Keratinocyte (primary cell): ENCODE measurements at regions not wholly inside any gene's neighbourhood (a gene's known extent, or its start where the extent isn't known, plus 50 kb on each side); places are given as distances from the start of the nearest gene placed in this dataset.

Experiments
- DNase-seq: peaks from one replicate; pipeline ENCODE4 v3.0.0-alpha.2; 2011; ENCODE audit warnings: low read depth, missing footprints, low spot score
- FAIRE-seq: peaks from 2 replicates; lab custom pipeline; 2011; peaks lifted over from hg19 to GRCh38; lab: Jason Lieb, UNC
- H2AFZ ChIP-seq: 2 replicates; pipeline ENCODE4 v1.6.0; 2012; ENCODE audit warnings: low read length, control low read depth, inconsistent platforms; ENCODE audit not compliant: control insufficient read depth
- H3K27ac ChIP-seq: 2 replicates; pipeline ENCODE4 v1.5.1; 2011; ENCODE audit warnings: low read length; ENCODE audit not compliant: control insufficient read depth, insufficient read depth
- H3K27me3 ChIP-seq: 3 replicates; pipeline ENCODE4 v1.6.0; 2011; ENCODE audit warnings: low read length; ENCODE audit not compliant: control insufficient read depth, insufficient read depth; ENCODE audit errors: extremely low read depth
- H3K36me3 ChIP-seq, 2 experiments: 2 replicates in 1 of 2; 3 replicates in 1 of 2; pipeline ENCODE4 v1.5.1; 2011; ENCODE audit warnings: low read length in 2 of 2, mild to moderate bottlenecking in 1 of 2; ENCODE audit not compliant: control insufficient read depth in 2 of 2, insufficient read depth in 2 of 2; ENCODE audit errors: extremely low read depth in 1 of 2
- H3K4me1 ChIP-seq: 3 replicates; pipeline ENCODE4 v1.5.1; 2011; ENCODE audit warnings: low read length; ENCODE audit not compliant: control insufficient read depth, insufficient read depth; ENCODE audit errors: extremely low read depth
- H3K4me2 ChIP-seq: 3 replicates; pipeline ENCODE4 v1.6.0; 2011; ENCODE audit warnings: low read depth, low read length; ENCODE audit not compliant: control insufficient read depth, insufficient read depth; ENCODE audit errors: extremely low read depth
- H3K4me3 ChIP-seq, 3 experiments: fragments of 200-600 bp in 1 of 3; sonication (generic) in 1 of 3; 2 replicates in 2 of 3; 3 replicates in 1 of 3; pipeline ENCODE4 v1.5.1; 2011 to 2016; ENCODE audit warnings: low read length in 3 of 3, mild to moderate bottlenecking in 3 of 3, control low read depth in 2 of 3, inconsistent platforms in 1 of 3, low read depth in 1 of 3, mixed read lengths in 1 of 3, mixed run types in 1 of 3, moderate library complexity in 1 of 3; ENCODE audit not compliant: control insufficient read depth in 2 of 3, insufficient read depth in 2 of 3; ENCODE audit errors: extremely low read depth in 1 of 3
- H3K79me2 ChIP-seq: 2 replicates; pipeline ENCODE4 v1.6.0; 2012; ENCODE audit warnings: low read length; ENCODE audit not compliant: control insufficient read depth, insufficient read depth
- H3K9ac ChIP-seq: 3 replicates; pipeline ENCODE4 v1.6.0; 2011; ENCODE audit warnings: low read length; ENCODE audit not compliant: control insufficient read depth, insufficient read depth; ENCODE audit errors: extremely low read depth
- H3K9me1 ChIP-seq: 3 replicates; pipeline ENCODE4 v1.6.0; 2011; ENCODE audit warnings: low read length; ENCODE audit not compliant: control insufficient read depth, insufficient read depth; ENCODE audit errors: extremely low read depth
- H3K9me3 ChIP-seq: 2 replicates; pipeline ENCODE4 v1.5.1; 2012; ENCODE audit warnings: low read depth, low read length; ENCODE audit not compliant: control insufficient read depth
- H4K20me1 ChIP-seq: 3 replicates; pipeline ENCODE4 v1.6.0; 2011; ENCODE audit warnings: low read length; ENCODE audit not compliant: control insufficient read depth, insufficient read depth; ENCODE audit errors: extremely low read depth
- CTCF ChIP-seq, 3 experiments: IDR thresholded peaks in 1 of 3; conservative IDR thresholded peaks in 1 of 3; optimal IDR thresholded peaks in 1 of 3; 2 replicates in 2 of 3; 3 replicates in 1 of 3; pipeline versions ENCODE3 to v1.5.1; 2011; ENCODE audit warnings: low read length in 3 of 3, mild to moderate bottlenecking in 3 of 3, moderate library complexity in 2 of 3, control low read depth in 1 of 3, inconsistent platforms in 1 of 3; ENCODE audit not compliant: insufficient read depth in 2 of 3; ENCODE audit errors: extremely low read depth in 1 of 3
- EZH2 ChIP-seq: IDR thresholded peaks from one replicate; pipeline ENCODE4 v1.6.1; 2012; ENCODE audit warnings: inconsistent platforms, mild to moderate bottlenecking, low read length, moderate library complexity
- dilution Hi-C: fragments of 300-500 bp; cut with MboI; formaldehyde crosslinking; loops from one replicate; pipeline ENCODE4 v1.7.0; 2020; ENCODE audit warnings: low sequenced_read_pairs; ENCODE audit not compliant: extremely low pct_ligation_motif_present

- no peak overlapping the region for H3K9ac ChIP-seq
- H3K36me3 ChIP-seq: no peaks in the 10 kb centered on the region
- dilution Hi-C loops: no loop called here
Observed at GRCh38 chr1:88298506-88298905, 385.6 kb upstream of the PKN2 start.

GRCh38 chr1:88300752-88301263 lies 383.3 kb upstream of the PKN2 start:
- TF ChIP-seq CTCF (optimal IDR thresholded peaks at IDR 0.05 in 1 of 3, IDR thresholded peaks at IDR 0.05 in 1 of 3, conservative IDR thresholded peaks at IDR 0.05 in 1 of 3; ENCODE audit: extremely low read depth in 1 of 3, insufficient read depth in 2 of 3, low read length in 3 of 3) (no peak), EZH2 (no peak)
- Histone ChIP-seq H3K9me3 (no peaks in the 10 kb centered on the region), H3K27me3 (no peaks in the 10 kb centered on the region), H3K79me2 (no peaks in the 10 kb centered on the region), H3K4me2 (no peak overlapping the region), H4K20me1 (no peaks in the 10 kb centered on the region), H3K36me3 (no peaks in the 10 kb centered on the region), H3K9me1 (no peaks in the 10 kb centered on the region), H3K27ac (no peak overlapping the region), H2AFZ (no peak overlapping the region), H3K4me1 (no peaks in the 10 kb centered on the region), H3K4me3 (no peak overlapping the region), H3K9ac (no peak overlapping the region)
- dilution Hi-C loops: no loop called here
- FAIRE-seq (no peak), DNase-seq (no peak)

More at GRCh38 chr1:88298506-88298905, 385.6 kb upstream of the PKN2 start:
- Histone ChIP-seq H3K4me3 (no peak overlapping the region), H3K27me3 (no peaks in the 10 kb centered on the region), H4K20me1 (no peaks in the 10 kb centered on the region), H3K9me1 (no peaks in the 10 kb centered on the region), H3K79me2 (no peaks in the 10 kb centered on the region), H3K4me2 (no peak overlapping the region), H2AFZ (no peak overlapping the region), H3K27ac (no peak overlapping the region), H3K4me1 (no peaks in the 10 kb centered on the region), H3K9me3 (no peaks in the 10 kb centered on the region)
- DNase-seq (no peak), FAIRE-seq (no peak)
- TF ChIP-seq CTCF (optimal IDR thresholded peaks at IDR 0.05 in 1 of 3, IDR thresholded peaks at IDR 0.05 in 1 of 3, conservative IDR thresholded peaks at IDR 0.05 in 1 of 3; ENCODE audit: extremely low read depth in 1 of 3, insufficient read depth in 2 of 3, low read length in 3 of 3): no peak
